ENCODE measurements at regions not wholly inside any gene's neighbourhood (a gene's known extent, or its start where the extent isn't known, plus 50 kb on each side); places are given as distances from the start of the nearest gene placed in this dataset.

DNA sequence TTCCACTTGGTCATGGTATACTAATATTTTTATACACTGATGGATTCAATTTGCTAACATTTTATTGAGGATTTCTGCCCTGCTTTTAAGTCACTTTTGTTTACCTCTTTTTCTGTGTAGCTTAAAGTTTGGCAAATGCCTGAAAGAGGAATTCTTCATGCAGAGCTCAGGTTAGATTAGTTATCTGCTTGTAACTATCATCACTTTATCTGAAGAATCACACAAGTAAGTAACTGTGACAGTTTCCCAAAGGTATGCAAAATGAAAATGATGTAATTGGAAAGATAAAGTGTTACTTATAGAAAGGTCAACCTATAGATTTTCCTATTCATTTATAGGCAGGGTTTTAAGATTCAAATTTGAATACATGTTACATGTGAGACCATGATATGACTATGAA is 188.8 kb upstream of the ACTBL2 start:
- TF ChIP-seq SUZ12 (IDR thresholded peaks at IDR 0.05) = no peak
- TF ChIP-seq, protein P1, sequence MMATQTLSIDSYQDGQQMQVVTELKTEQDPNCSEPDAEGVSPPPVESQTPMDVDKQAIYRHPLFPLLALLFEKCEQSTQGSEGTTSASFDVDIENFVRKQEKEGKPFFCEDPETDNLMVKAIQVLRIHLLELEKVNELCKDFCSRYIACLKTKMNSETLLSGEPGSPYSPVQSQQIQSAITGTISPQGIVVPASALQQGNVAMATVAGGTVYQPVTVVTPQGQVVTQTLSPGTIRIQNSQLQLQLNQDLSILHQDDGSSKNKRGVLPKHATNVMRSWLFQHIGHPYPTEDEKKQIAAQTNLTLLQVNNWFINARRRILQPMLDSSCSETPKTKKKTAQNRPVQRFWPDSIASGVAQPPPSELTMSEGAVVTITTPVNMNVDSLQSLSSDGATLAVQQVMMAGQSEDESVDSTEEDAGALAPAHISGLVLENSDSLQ (IDR thresholded peaks at IDR 0.05) = no peak
- TF ChIP-seq FOXA1 (IDR thresholded peaks at IDR 0.05) = no peak
- no peak for TF ChIP-seq LEF1 (IDR thresholded peaks at IDR 0.05; ENCODE audit: borderline replicate concordance)
- no peak for TF ChIP-seq ARNT (IDR thresholded peaks at IDR 0.05)
- no peak for TF ChIP-seq NFRKB (IDR thresholded peaks at IDR 0.05)
- TF ChIP-seq FOXM1 (IDR thresholded peaks at IDR 0.05; ENCODE audit: borderline replicate concordance) = no peak
- TF ChIP-seq FOXK2 (IDR thresholded peaks at IDR 0.05) = no peak
- no peak for TF ChIP-seq BHLHE40 (IDR thresholded peaks at IDR 0.05; ENCODE audit: borderline replicate concordance)
- TF ChIP-seq ZNF384 (IDR thresholded peaks at IDR 0.05) = no peak
- TF ChIP-seq ELF4 (IDR thresholded peaks at IDR 0.05) = no peak
- TF ChIP-seq SP1 (IDR thresholded peaks at IDR 0.05) = no peak
- no peak for TF ChIP-seq TARDBP (IDR thresholded peaks at IDR 0.05)
- TF ChIP-seq L3MBTL2 (conservative IDR thresholded peaks at IDR 0.05) = no peak
